Stimulated activated CD4-positive, alpha-beta T cell treated with anti-CD3 and anti-CD28 coated beads, TNF-alpha, amount 100 ng/mL, for 24 hours (primary cell): ENCODE measurements at regions not wholly inside any gene's neighbourhood (a gene's known extent, or its start where the extent isn't known, plus 50 kb on each side); places are given as distances from the start of the nearest gene placed in this dataset.
"Not testable (repeated sequence)": the region's sequence is repeated elsewhere in the genome, so short reads cannot be mapped to it uniquely, and the experiment has no call there.

Experiments used
- DNase-seq, 3 experiments: peaks; one replicate each; pipeline ENCODE4 v3.0.0-alpha.2; 2020; ENCODE audit warnings: low read depth in 3 of 3

DNA sequence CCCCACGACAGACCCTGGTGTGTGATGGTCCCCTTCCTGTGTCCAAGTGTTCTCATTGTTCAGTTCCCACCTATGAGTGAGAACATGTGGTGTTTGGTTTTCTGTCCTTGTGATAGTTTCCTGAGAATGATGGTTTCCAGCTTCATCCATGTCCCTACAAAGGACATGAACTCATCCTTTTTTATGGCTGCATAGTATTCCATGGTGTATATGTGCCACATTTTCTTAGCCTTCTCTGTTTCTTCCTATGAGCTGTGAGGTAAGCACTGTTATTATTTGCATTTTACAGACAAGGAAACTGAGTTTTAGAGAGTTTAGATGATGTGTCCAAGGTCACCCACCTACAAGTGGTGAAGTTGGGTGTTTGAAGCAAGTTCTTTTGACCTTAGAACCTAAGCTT is 51.1 kb upstream of the BNC1 start:
- DNase-seq = not testable (repeated sequence)

DNA sequence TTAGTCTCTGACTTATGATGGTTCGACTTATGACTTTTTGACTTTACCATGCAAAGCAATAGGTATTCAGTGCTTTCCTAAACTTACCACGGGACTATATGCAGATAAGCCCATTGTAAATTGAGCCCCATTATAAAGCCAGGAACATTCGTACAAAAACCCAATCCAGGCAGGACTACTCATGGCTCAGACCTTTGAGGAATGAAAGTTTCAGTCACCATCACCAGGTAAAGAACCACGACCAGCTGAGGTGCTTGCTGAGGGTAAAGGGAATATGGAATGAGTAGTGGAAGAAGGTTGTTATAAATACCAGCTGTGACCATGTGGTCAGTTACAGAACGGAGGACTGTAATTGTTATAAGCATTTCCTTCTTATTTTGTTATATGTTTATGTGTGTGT is 54.9 kb upstream of the BNC1 start:
- no peak for DNase-seq

DNA sequence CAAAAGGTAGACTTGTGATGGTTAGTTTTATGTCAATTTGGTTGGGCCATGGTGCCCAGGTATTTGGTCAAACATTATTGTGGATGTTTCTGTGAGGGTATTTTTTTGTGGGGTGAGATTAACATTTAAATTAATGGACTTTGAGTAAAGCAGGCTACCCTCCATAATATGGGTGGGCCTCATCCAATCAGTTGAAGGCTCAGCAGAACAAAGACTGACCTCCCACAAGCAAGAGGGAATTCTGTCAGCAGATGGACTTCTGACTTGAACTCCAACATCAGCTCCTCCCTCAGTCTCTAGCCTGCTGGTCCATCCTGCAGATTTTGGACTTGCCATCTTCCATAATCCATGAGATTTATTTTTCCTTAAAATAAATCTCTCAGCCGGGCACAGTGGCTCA is 55.6 kb upstream of the BNC1 start:
- DNase-seq = no peak

DNA sequence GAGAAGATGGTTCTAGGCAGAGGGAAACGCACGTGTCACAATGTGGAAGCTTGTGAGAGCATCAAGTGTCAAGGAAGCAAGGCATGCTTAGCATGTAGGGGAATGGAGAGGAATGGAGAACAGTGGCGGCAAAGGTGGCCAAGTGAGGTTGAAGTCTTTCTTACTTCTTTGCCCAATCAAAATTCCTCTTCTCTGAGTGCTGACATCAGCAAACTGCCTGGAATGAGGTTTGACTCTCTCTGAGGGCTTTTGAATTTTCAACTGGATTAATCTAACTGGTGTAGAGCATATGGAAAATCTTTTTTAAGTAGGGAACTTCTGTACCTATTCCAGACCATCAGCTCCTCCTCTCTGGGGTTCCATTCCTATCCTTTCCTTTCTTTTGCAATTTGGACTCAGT is 61.9 kb upstream of the BNC1 start:
- no peak for DNase-seq

DNA sequence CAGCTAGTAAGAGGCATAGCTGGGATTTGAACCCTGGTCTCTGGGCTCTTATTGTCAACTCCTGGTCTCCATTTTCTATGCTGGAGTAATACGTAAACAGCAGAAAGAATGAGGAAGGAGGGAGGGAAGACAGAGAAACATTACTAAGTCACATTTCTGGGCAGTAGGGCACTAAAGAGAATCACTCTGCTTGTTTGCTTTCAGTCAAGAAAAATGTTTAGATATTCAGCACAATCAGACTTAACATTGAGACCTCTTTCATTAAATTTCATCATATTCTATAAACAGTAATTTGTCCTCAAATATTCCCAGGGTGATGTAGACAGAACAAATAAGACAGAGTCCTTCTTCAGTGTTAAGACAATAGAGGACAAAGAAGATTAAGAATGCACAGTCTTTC is 67.7 kb upstream of the BNC1 start:
- no peak for DNase-seq

DNA sequence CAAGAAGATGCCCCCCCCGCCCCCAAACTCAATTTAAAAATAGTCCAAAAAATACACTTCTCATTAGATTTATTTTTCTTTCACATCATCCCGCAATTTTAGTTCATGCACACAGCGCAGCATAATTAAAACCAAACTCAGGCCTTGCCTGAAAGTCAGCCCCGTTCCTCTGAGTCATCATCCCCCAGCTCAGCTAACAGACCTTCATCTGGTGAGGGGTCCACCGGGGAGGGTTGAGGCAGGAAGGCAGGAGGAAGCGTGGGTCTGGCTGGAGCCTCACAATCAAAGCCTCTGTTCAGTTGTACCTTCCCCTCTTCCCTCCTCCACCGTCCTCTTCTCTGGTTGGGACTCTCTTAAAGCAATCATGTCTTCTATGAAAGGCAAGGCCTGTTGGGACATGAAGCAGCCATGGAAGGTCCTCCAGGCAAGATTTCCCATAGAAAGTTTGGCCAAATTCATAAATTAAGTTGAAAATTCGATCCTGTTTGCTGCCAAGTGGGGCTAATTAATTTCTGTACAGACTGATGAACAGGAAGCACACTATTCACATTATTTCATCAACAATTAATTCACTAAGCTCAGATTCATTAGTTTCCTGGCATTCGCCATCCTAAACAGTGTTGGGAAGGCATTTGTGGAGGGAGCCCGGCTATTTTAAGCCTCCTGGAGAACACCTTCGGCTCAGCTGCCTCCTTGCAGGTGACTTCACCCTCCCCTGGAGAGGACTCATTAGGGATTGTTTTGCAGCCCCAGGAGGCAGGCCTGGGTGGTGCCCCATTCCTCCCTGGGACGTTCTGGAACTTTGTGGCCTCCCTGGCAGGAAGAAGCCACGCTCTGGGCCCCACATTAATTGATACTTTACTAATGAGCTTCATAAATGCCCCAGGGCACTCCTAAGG is 72.3 kb upstream of the BNC1 start:
- DNase-seq = no peak

DNA sequence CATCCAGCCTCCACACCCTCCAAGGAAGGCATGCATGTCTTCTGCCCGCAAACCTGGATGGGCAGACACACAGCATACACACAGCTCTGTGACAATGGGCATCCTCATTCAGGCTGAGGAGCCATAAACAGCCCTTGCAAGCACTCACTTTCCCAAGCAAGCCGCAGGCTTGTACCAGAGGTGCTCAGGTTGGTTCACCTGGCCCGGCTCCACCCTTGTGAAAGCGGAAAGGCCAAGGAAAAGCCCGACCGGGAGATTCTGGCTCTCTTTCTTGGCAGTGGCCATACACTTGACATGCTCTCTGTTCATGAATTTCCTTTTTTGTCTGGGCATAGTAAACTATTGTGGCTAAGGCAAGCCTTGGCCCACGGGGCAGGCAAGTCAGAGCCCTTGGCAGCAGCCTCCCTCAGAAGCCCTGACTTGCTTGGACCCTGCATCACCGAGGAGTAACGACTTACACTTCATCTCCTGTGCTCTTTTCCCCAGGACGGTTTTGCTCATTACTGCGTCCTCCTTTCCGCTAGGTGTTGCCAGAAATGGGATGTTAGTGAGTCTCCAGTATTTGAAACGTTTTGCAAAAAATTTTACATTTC is 74.6 kb upstream of the BNC1 start:
- no peak for DNase-seq

DNA sequence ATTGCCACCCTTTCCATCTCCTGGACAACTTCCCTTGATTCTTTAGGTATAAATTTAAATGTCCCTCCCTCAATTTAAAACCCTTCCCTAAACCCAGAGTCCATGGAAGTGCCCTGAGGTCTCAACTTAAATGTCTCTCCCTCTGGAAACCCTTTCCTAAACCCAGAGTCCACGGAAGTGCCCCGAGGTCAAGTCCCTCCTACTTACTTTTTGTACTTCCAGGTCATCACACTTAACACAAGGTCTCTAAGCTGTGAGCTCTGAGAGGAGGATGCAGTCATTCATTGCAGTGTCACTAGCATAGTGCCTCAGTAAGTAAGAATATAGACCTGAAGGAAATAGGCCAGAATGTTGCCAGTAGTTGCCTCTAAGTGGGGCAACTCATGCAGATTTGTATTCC is 78.2 kb upstream of the BNC1 start:
- DNase-seq = no peak

DNA sequence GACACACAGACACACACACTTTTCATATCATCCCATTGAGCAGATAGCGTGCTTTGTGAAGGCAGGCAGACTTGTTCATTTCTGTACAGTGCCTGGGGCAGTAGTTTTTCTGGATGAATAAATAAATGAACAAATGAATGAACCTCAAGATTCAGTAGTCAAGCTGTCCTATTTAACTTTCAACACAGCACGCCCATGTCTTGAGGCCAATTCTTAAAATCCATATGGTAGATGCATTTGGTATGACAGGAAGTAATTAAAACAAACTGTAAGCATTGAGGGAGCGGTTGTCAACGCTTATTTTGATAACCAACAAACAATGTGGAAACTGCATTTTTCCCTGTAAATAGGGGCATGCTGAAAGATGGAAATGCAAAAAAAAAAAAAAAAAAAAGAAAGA is 80.0 kb upstream of the BNC1 start:
- DNase-seq = no peak

DNA sequence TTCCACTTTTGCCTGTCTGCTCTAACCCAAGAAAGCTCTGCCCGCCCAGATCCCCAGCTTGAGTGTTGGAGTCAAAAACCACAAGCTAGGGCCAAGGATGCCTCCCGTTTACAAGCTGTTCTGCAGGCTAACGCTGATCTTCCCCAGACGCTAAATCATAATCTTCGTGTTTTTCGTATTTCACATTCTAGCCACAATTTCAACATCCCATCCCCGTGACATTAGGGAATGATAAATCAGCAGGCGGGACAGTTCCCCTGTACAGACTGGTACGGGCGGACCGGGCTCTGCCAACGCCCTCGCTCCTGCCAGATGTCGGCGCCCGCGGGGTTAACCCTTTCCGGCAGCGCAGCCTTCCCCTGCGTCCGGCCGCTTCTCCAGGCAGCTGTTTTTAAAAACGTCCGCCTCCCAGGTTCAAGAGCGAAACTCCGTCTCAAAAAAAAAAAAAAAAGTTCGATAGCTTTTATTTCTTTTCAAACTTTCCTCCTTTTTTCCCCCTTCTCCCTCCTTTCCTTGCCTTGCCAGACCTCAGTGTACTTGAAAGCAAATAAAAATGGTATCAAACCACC is 81.0 kb upstream of the BNC1 start:
- DNase-seq = peak in 1 of 3 experiments; percentile 9

DNA sequence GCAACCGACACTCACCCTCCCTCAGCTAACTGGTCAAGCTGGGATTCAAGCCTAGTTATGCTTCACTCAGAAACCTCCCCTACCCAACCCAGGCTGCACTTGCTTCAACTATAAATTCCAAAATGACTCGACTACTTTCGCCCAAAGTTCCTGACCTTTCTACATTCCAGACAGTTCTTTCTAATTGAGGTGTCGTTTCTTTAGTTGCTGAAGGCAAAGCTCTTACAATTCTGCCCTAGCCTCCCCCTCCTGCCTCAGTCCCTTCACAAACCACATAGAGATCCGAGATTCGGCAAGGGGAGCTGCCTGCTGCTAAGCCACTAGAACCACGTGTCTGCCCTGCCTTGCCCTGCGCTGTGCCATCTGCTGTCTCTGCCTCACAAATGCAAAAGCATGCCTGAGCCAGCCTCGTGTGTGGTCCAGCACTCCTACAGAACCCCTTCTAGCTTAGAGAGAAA is 74.7 kb upstream of the SH3GL3 start:
- no peak for DNase-seq

DNA sequence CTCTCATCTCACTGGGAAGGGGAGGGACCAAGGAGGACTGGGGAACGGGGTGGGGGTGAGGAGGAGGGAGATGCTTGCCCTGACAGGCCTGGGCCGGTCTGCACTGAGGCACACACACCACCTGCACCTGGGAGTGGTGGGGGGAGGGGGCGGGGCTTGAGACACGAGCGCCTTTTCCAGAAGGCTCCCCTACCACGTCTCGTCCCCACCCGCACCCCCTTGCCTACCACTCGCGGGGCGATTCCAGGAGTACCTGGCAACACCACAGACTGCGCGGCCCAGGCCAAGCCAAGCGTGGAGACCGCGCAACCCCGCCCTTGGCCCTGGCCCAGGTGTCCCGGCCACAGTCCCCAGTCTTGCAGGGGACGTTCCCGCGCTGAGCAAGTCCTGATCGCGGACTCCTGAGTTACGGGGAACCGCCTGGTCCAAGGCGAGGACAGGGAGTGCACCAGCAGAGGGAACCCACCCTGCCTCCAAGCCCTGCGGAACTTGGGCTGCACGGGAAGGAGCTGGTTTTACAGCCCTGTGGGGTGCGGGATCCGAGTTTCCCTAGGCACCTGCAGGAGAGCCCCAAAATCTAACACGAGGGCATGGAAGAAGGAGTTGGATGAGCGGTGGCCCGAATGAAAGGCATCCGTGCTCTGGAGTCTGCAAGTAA is 68.1 kb upstream of the SH3GL3 start:
- DNase-seq = no peak

DNA sequence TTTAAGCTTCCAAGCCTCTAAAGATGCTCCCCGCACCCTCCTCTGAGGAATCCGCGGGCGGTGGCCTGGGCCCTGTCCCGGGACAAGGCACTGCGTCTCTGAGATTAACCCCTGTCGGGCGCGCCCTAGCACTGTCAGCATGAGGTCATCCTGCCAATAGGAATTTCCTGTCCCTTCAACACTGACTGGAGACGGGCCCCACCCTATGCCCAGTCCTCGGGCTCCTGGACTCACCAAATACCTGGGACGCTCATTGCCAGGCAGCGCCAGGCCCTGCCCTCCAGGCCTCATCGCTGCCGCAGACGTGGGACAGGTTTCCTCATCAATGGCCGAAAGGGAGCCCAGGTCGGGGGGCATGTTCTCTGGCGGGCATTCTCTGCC is 67.6 kb upstream of the SH3GL3 start:
- no peak for DNase-seq

DNA sequence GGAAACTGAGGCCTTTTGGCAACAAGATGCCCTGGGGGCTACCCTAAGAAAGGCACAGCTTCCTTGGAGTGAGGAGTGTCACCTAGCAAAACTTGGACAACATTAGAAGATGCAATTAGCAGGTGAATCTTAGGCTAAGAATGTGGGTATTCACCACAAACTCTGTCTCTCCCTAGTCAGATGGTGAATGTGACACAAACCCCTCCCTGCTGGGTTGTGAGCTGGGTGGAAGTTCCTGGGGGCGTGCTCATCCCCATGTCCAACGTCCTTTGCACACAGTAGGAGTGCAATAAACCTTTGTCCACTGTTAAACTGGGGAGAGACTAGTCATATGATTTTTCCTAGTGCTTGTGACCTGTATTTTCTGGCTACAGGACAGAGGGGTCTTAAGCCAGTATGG is 67.1 kb upstream of the SH3GL3 start:
- no peak for DNase-seq

DNA sequence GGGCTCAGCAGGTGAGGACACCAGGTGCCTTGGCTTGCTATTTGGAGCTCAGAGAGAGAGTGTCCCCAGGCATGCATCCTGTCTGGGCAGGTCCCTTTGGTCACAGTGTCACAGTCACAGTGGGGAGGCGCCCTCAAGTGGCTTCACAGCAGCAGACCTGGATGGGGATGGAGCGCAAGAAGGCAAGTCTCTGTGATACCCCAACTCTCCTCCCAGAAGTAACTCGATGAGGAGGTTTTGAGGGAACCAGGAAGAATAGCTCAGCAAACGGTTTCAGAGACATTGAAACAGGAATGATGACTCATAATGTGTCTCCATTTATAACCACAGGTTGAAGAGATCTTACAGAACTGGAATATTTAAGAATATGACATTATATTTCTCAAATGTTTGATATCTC is 66.5 kb upstream of the SH3GL3 start:
- DNase-seq = peak in 1 of 3 experiments; percentile 28

DNA sequence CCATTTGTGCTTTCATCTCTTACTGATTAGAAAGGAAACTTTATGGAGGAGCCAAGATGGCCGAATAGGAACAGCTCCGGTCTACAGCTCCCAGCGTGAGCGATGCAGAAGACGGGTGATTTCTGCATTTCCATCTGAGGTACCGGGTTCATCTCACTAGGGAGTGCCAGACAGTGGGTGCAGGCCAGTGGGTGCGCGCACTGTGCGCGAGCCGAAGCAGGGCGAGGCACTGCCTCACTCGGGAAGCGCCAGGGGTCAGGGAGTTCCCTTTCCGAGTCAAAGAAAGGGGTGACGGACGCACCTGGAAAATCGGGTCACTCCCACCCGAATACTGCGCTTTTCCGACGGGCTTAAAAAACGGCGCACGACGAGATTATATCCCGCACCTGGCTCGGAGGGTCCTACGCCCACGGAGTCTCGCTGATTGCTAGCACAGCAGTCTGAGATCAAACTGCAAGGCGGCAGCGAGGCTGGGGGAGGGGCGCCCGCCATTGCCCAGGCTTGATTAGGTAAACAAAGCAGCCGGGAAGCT is 63.5 kb upstream of the SH3GL3 start:
- not testable (repeated sequence) for DNase-seq

DNA sequence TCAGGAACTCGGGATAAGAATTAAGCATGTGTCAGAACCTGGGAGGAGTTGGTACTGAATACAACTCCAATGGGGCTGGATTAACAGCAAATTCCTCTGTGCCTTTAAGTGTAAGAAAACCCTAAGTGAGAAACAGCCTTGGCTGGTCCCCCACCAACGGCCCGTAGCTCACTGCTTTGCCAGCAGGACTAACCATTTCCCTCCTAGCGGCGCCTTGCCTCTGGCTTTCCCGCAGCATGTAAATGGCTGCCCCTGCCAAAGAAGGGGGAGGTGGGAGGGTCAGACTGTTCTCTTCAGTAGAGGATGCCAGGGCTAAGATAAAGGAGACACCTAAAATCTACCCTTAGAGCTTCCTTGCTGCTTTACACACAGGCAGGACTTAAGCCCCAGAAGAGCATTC is 51.0 kb upstream of the SH3GL3 start:
- DNase-seq = no peak
